H1 (cell line): ENCODE measurements at regions not wholly inside any gene's neighbourhood (a gene's known extent, or its start where the extent isn't known, plus 50 kb on each side); places are given as distances from the start of the nearest gene placed in this dataset.

Source experiments
- CTCF ChIA-PET: fragments of 300-600 bp; sonication (Branson Sonifier 250); formaldehyde crosslinking; loops from one replicate; lab custom pipeline; 2021; ENCODE audit not compliant: partially characterized antibody; lab: Charles Lee
- POLR2A ChIA-PET: fragments of 300-600 bp; sonication (Branson Sonifier 250); formaldehyde crosslinking; loops from one replicate; lab custom pipeline; 2021; ENCODE audit warnings: inconsistent platforms; ENCODE audit not compliant: partially characterized antibody; lab: Charles Lee
- DNase-seq, 2 experiments: peaks; one replicate each; pipeline versions ENCODE4 v3.0.0 to v3.0.0-alpha.2; 2010 to 2022; ENCODE audit warnings: low spot score in 2 of 2, low read depth in 1 of 2, mixed read lengths in 1 of 2
- FAIRE-seq: peaks from 2 replicates; lab custom pipeline; 2011; peaks lifted over from hg19 to GRCh38; lab: Jason Lieb, UNC
- H2AFZ ChIP-seq: 2 replicates; pipeline ENCODE4 v1.8.1; 2012; ENCODE audit warnings: low read length, inconsistent platforms
- H2AK5ac ChIP-seq: 2 replicates; pipeline ENCODE4 v1.6.1; 2013; ENCODE audit warnings: low read depth, low read length
- H2BK120ac ChIP-seq: replicated peaks from 2 replicates; pipeline ENCODE3; 2013; ENCODE audit warnings: low read depth, low read length, inconsistent platforms
- H2BK12ac ChIP-seq: 2 replicates; pipeline ENCODE4 v1.6.1; 2013; ENCODE audit warnings: low read depth, low read length
- H2BK15ac ChIP-seq: 2 replicates; pipeline ENCODE4 v1.6.1; 2013; ENCODE audit warnings: low read length
- H2BK20ac ChIP-seq: 2 replicates; pipeline ENCODE4 v1.6.1; 2013; ENCODE audit warnings: low read length
- H2BK5ac ChIP-seq: 2 replicates; pipeline ENCODE4 v1.6.1; 2013; ENCODE audit warnings: low read depth, low read length
- H3K14ac ChIP-seq: 2 replicates; pipeline ENCODE4 v1.6.1; 2013; ENCODE audit warnings: inconsistent platforms; ENCODE audit not compliant: insufficient read length
- H3K18ac ChIP-seq: 2 replicates; pipeline ENCODE4 v1.6.1; 2013; ENCODE audit warnings: low read length; ENCODE audit errors: extremely low read depth
- H3K23ac ChIP-seq: 2 replicates; pipeline ENCODE4 v1.6.1; 2013; ENCODE audit warnings: inconsistent platforms; ENCODE audit not compliant: insufficient read length
- H3K23me2 ChIP-seq: 2 replicates; pipeline ENCODE4 v1.6.1; 2013; ENCODE audit warnings: low read depth, low read length
- H3K27ac ChIP-seq: 2 replicates; pipeline ENCODE4 v1.6.1; 2011; ENCODE audit warnings: low read depth, low read length, inconsistent platforms
- H3K27me3 ChIP-seq, 4 experiments: replicated peaks in 1 of 4; 1 replicate in 1 of 4; 2 replicates in 3 of 4; pipeline versions ENCODE4 v1.6.1 to v1.8.1; 2011 to 2013; ENCODE audit warnings: low read length in 3 of 4, mild to moderate bottlenecking in 3 of 4, inconsistent platforms in 2 of 4, mixed read lengths in 2 of 4, moderate library complexity in 1 of 4; ENCODE audit not compliant: control insufficient read depth in 3 of 4, insufficient read depth in 3 of 4; ENCODE audit errors: extremely low read depth in 1 of 4
- H3K36me3 ChIP-seq, 4 experiments: 2 replicates each; pipeline versions ENCODE4 v1.6.1 to v1.8.1; 2011 to 2013; ENCODE audit warnings: mild to moderate bottlenecking in 4 of 4, low read length in 3 of 4, moderate library complexity in 2 of 4, control low read depth in 1 of 4, inconsistent platforms in 1 of 4; ENCODE audit not compliant: insufficient read depth in 4 of 4, control insufficient read depth in 2 of 4
- H3K4ac ChIP-seq: replicated peaks from 2 replicates; pipeline ENCODE3; 2013; ENCODE audit warnings: low read length, low read depth, mixed read lengths, inconsistent platforms; ENCODE audit not compliant: insufficient read length
- H3K4me1 ChIP-seq, 4 experiments: replicated peaks in 1 of 4; 1 replicate in 1 of 4; 2 replicates in 3 of 4; pipeline versions ENCODE4 v1.6.1 to v1.8.1; 2011 to 2013; ENCODE audit warnings: low read length in 3 of 4, inconsistent platforms in 2 of 4, mixed read lengths in 1 of 4; ENCODE audit not compliant: insufficient read depth in 4 of 4, control insufficient read depth in 3 of 4
- H3K4me2 ChIP-seq, 2 experiments: 2 replicates each; pipeline versions ENCODE4 v1.6.1 to v1.8.1; 2011 to 2013; ENCODE audit warnings: low read depth in 2 of 2, low read length in 2 of 2, control low read depth in 1 of 2, inconsistent platforms in 1 of 2, mild to moderate bottlenecking in 1 of 2; ENCODE audit not compliant: insufficient read depth in 1 of 2
- H3K4me3 ChIP-seq, 4 experiments: fragments of 200-600, 300-600 bp in 1 of 4; sonication (generic), shearing (Covaris generic), sonication (Bioruptor Twin) in 1 of 4; 2 replicates each; pipeline versions ENCODE4 v1.5.1 to v1.8.1; 2011 to 2016; ENCODE audit warnings: low read length in 4 of 4, low read depth in 3 of 4, control low read depth in 2 of 4, inconsistent platforms in 2 of 4, mild to moderate bottlenecking in 2 of 4, mixed read lengths in 1 of 4, moderate library complexity in 1 of 4; ENCODE audit not compliant: insufficient read depth in 2 of 4; ENCODE audit errors: extremely low read depth in 1 of 4
- H3K56ac ChIP-seq: replicated peaks from 2 replicates; pipeline ENCODE3; 2013; ENCODE audit warnings: low read depth, mild to moderate bottlenecking, mixed read lengths, low read length, inconsistent platforms; ENCODE audit not compliant: insufficient read length
- H3K79me1 ChIP-seq: 2 replicates; pipeline ENCODE4 v1.6.1; 2013; ENCODE audit warnings: low read depth, low read length, control low read depth
- H3K79me2 ChIP-seq, 2 experiments: 2 replicates each; pipeline versions ENCODE4 v1.6.1 to v1.8.1; 2012 to 2013; ENCODE audit warnings: low read length in 2 of 2, mild to moderate bottlenecking in 2 of 2, inconsistent platforms in 1 of 2; ENCODE audit not compliant: insufficient read depth in 2 of 2, control insufficient read depth in 1 of 2
- H3K9ac ChIP-seq, 4 experiments: replicated peaks in 1 of 4; 1 replicate in 1 of 4; 2 replicates in 3 of 4; pipeline versions ENCODE4 v1.6.1 to v1.8.1; 2011 to 2013; ENCODE audit warnings: low read depth in 3 of 4, low read length in 3 of 4, control low read depth in 2 of 4, mild to moderate bottlenecking in 2 of 4, moderate library complexity in 2 of 4, inconsistent platforms in 1 of 4; ENCODE audit errors: extremely low read depth in 1 of 4
- H3K9me3 ChIP-seq, 2 experiments: 2 replicates each; pipeline versions ENCODE4 v1.6.1 to v1.8.1; 2012 to 2013; ENCODE audit warnings: mild to moderate bottlenecking in 2 of 2, moderate library complexity in 2 of 2, control low read depth in 1 of 2, inconsistent platforms in 1 of 2, low read depth in 1 of 2, low read length in 1 of 2, mixed read lengths in 1 of 2; ENCODE audit not compliant: insufficient read depth in 2 of 2
- H4K20me1 ChIP-seq, 2 experiments: replicated peaks in 1 of 2; 2 replicates each; pipeline versions ENCODE3 to v1.8.1; 2011 to 2013; ENCODE audit warnings: inconsistent platforms in 2 of 2, low read length in 2 of 2, mild to moderate bottlenecking in 1 of 2; ENCODE audit not compliant: insufficient read depth in 2 of 2, control insufficient read depth in 1 of 2
- H4K5ac ChIP-seq: 2 replicates; pipeline ENCODE4 v1.6.1; 2013; ENCODE audit warnings: low read length, low read depth, mixed read lengths, inconsistent platforms; ENCODE audit not compliant: insufficient read length
- H4K8ac ChIP-seq: 2 replicates; pipeline ENCODE4 v1.8.0; 2013; ENCODE audit warnings: mild to moderate bottlenecking, moderate library complexity, low read length, inconsistent platforms; ENCODE audit not compliant: insufficient read depth; ENCODE audit errors: extremely low read depth
- H4K91ac ChIP-seq: replicated peaks from 2 replicates; pipeline ENCODE3; 2013; ENCODE audit warnings: low read length, mixed read lengths, inconsistent platforms; ENCODE audit not compliant: insufficient read length
- BCL11A ChIP-seq, 2 experiments: IDR thresholded peaks; one replicate each; pipeline ENCODE4 v1.6.1; 2011; ENCODE audit warnings: low read depth in 2 of 2, low read length in 2 of 2, mild to moderate bottlenecking in 2 of 2
- EGR1 ChIP-seq: IDR thresholded peaks from 2 replicates; pipeline ENCODE4 v1.6.1; 2011; ENCODE audit warnings: low read depth, low read length, borderline replicate concordance
- EZH2 ChIP-seq: fragments of 200-600 bp; sonication (generic); IDR thresholded peaks from 2 replicates; pipeline ENCODE4 v1.7.1; 2012; ENCODE audit warnings: low read depth, mild to moderate bottlenecking, moderate library complexity, low read length, inconsistent platforms; ENCODE audit not compliant: severe bottlenecking
- JUN ChIP-seq: IDR thresholded peaks from 2 replicates; pipeline ENCODE4 v1.6.1; 2011; ENCODE audit warnings: low read depth, mild to moderate bottlenecking, improper control_type of control experiment, low read length
- JUND ChIP-seq: IDR thresholded peaks from 2 replicates; pipeline ENCODE4 v1.6.1; 2011; ENCODE audit warnings: mild to moderate bottlenecking, improper control_type of control experiment, low read length
- MAX ChIP-seq: IDR thresholded peaks from 2 replicates; pipeline ENCODE4 v1.6.1; 2012; ENCODE audit warnings: inconsistent platforms
- NRF1 ChIP-seq: IDR thresholded peaks from 2 replicates; pipeline ENCODE4 v1.6.1; 2011; ENCODE audit warnings: mild to moderate bottlenecking, low read depth, low read length, improper control_type of control experiment
- POLR2A ChIP-seq, 2 experiments: IDR thresholded peaks; 1 replicate in 1 of 2; 2 replicates in 1 of 2; pipeline ENCODE4 v1.6.1; 2011; ENCODE audit warnings: low read depth in 2 of 2, low read length in 2 of 2, mild to moderate bottlenecking in 2 of 2; ENCODE audit errors: control extremely low read depth in 1 of 2
- POU5F1 ChIP-seq: IDR thresholded peaks from 2 replicates; pipeline ENCODE4 v1.6.1; 2011; ENCODE audit warnings: low read depth, mild to moderate bottlenecking, low read length, moderate library complexity
- TAF1 ChIP-seq: IDR thresholded peaks from 2 replicates; pipeline ENCODE4 v1.6.1; 2011; ENCODE audit warnings: mild to moderate bottlenecking, low read depth, low read length
- USF2 ChIP-seq: IDR thresholded peaks from 2 replicates; pipeline ENCODE4 v1.6.1; 2011; ENCODE audit warnings: low read length, improper control_type of control experiment
- YY1 ChIP-seq: IDR thresholded peaks from 2 replicates; pipeline ENCODE4 v1.6.1; 2011; ENCODE audit warnings: low read depth, mild to moderate bottlenecking, low read length
- ZNF274 ChIP-seq: IDR thresholded peaks from 2 replicates; pipeline ENCODE4 v1.7.0; 2012; ENCODE audit warnings: low read length, borderline replicate concordance; ENCODE audit errors: extremely low read depth
- WGBS, 2 experiments: shearing (Covaris generic) in 1 of 2; methylation state at CpG; one replicate each; pipeline versions ENCODE4 v1.1.6 to v1.1.7; 2013 to 2015; ENCODE audit warnings: low lambda C conversion rate in 2 of 2, mixed read lengths in 2 of 2, inconsistent platforms in 1 of 2, low coverage in 1 of 2, missing lambda C conversion rate in 1 of 2; ENCODE audit not compliant: insufficient replicate concordance in 2 of 2, insufficient coverage in 1 of 2, insufficient read length in 1 of 2; ENCODE audit errors: extremely low coverage in 1 of 2, missing lambda C conversion rate in 1 of 2; 5-methylcytosine and 5-hydroxymethylcytosine counted together

GRCh38 chr19:29105629-29106292 is 107.2 kb downstream of the UQCRFS1 start:
- Histone ChIP-seq H3K23ac (no peak overlapping the region), H4K91ac (no peak overlapping the region), H3K79me2 (no peaks in the 10 kb centered on the region), H4K8ac (no peak overlapping the region; the same call in 1 of the 2 replicates), H3K4ac (no peak overlapping the region), H3K56ac (no peak overlapping the region), H3K4me3 (no peak overlapping the region), H3K79me1 (no peaks in the 10 kb centered on the region; the same call in 1 of the 2 replicates), H4K20me1 (peaks cover 0 to 3% of the 10 kb centered on the region in 2 experiments), H3K27me3 (no peaks in the 10 kb centered on the region), H3K9me3 (no peaks in the 10 kb centered on the region), H2BK12ac (no peak overlapping the region), H2BK120ac (no peak overlapping the region), H3K9ac (no peak overlapping the region), H3K23me2 (no peaks in the 10 kb centered on the region), H3K4me2 (no peak overlapping the region), H3K27ac (no peak overlapping the region), H2BK5ac (no peak overlapping the region), H3K4me1 (peaks cover 0 to 3% (median under 1%) of the 10 kb centered on the region in 4 experiments; a peak in 2 of 7 replicates), H2AFZ (no peak overlapping the region), H2AK5ac (no peak overlapping the region), H4K5ac (no peak overlapping the region), H3K18ac (no peak overlapping the region), H3K36me3 (no peaks in the 10 kb centered on the region), H2BK15ac (no peak overlapping the region), H2BK20ac (no peak overlapping the region), H3K14ac (no peak overlapping the region)
- ChIA-PET CTCF (interaction anchor here (0.7 to 7.0 kb wide), 8 partner anchors 14 to 93 kb away, joined by 3 to 54 read pairs (median 3); no protein-coding TSS in a partner anchor), POLR2A (interaction anchor here (1.0 kb wide), 1 partner anchor 16 kb away, joined by 3 read pairs; no protein-coding TSS in a partner anchor)
- no peak for FAIRE-seq
- DNase-seq, result no peak
- 82% methylated on average over 11 of the region's 11 CpGs; no CpG with 5 or more reads in 1 of the 2 experiments for WGBS, 2 experiments
- no peak for TF ChIP-seq EGR1
- TF ChIP-seq ZNF274, result no peak
- TF ChIP-seq POU5F1, result no peak
- no peak for TF ChIP-seq EZH2
- TF ChIP-seq NRF1, result no peak
- TF ChIP-seq BCL11A (IDR thresholded peaks at IDR 0.05; ENCODE audit: low read depth in 2 of 2, low read length in 2 of 2), result no peak
- TF ChIP-seq JUND, result no peak
- TF ChIP-seq MAX, result no peak
- TF ChIP-seq TAF1, result no peak
- TF ChIP-seq POLR2A (IDR thresholded peaks at IDR 0.05; ENCODE audit: control extremely low read depth in 1 of 2, low read depth in 2 of 2, low read length in 2 of 2), result no peak
- TF ChIP-seq YY1, result no peak
- TF ChIP-seq USF2, result no peak
- TF ChIP-seq JUN, result no peak
